GM18867 (cell line): ENCODE measurements at regions not wholly inside any gene's neighbourhood (a gene's known extent, or its start where the extent isn't known, plus 50 kb on each side); places are given as distances from the start of the nearest gene placed in this dataset.

Source experiments
- ATAC-seq: cut with Tn5 transposase; IDR thresholded peaks from one replicate; pipeline ENCODE4 v1.9.1; 2021; ENCODE audit warnings: mild to moderate bottlenecking, moderate library complexity; ENCODE audit not compliant: unreplicated experiment

GRCh38 chrX:38886112-38886511, 84.9 kb downstream of the MID1IP1 start:
- no peak for ATAC-seq

DNA sequence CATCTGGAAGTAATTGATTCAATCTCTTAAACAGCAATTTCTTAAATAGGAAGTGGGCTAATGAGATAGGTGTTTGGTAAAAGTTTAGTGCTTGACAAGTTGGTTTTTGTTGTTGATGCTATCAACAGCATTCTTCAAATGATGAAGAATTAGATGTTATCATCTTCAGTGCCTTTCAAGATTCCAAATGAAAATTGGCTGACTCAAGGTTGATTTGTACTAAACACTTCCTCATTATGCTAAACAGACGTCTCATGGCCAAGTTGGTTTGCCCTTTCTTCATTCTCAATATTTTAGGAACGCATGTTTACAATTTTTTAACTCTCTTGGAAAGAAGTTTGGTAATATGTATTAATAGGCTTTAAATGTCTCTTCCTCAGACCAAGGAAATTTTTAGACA, 86.0 kb downstream of the MID1IP1 start:
- ATAC-seq: no peak

GRCh38 chrX:38890326-38890725, 89.1 kb downstream of the MID1IP1 start:
- ATAC-seq: no peak

GRCh38 chrX:38890963-38891362, 89.7 kb downstream of the MID1IP1 start:
- no peak for ATAC-seq

DNA sequence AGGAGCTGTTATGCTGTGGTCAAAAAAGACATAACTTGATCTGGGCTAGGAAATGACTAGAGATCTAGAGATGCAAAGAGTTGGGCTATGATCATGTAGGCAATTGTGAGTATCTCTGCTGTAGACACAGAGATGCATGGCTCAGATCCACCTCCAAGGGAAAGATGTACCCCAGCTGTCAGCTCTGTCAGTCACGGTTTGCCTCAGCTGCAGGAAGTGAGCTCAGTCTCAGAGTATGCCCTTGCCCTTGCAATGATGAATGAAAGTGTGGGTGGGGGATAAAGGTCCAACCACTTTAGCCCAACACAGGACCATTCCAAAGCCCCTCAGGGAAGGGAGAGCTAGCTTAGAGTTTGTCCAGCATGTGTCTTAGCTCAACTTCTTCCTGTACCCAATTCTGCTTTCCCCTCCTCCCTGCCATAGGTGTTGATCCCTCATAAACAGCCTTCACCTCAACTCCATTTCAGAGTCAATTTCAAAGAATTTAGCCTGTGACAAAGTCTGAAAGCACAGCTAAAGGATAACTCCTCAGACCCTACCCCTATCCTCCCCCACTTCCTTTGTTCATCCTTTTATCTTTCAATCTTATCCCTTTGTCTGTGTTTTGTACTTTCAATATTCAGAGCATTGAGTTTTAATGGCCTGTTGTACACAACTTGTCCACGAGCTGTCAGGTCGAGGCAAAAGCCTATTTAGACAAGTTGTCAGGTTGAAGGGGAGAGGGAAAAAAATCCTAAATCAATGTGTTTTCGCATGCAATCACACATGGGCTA, 90.6 kb downstream of the MID1IP1 start:
- peak; percentile 91 for ATAC-seq

GRCh38 chrX:38893441-38893840, 92.2 kb downstream of the MID1IP1 start:
- no peak for ATAC-seq

- ATAC-seq: no peak
These were observed 94.5 kb downstream of the MID1IP1 start for GRCh38 chrX:38895775-38896174.

DNA sequence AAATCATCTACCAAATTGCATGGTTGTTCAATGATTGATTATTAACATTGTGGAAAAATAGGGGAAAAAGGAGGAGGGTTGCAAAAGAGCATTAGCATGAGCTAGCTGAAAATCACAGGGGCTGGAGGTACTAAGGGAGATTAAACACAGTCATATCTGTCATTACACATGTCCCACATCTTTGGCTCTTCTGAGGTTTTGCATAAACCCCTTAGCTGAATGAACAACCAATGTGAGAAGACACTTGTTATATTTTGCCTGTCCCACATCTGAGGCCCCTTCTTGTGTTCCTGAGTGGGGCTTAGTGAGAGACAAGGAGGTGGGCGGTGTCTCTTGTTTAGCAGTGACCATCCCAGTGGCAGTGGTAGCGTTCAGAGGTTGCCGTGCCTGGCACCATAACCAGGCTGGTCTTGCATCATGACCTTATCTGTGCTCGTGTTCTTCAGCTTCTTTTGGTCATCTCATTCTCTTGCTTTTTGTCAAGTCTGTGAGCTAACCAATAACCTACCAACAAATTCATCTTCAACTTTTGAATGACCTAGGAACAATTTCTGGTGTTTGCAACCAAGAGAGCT, 95.6 kb downstream of the MID1IP1 start:
- ATAC-seq: peak; percentile 68

DNA sequence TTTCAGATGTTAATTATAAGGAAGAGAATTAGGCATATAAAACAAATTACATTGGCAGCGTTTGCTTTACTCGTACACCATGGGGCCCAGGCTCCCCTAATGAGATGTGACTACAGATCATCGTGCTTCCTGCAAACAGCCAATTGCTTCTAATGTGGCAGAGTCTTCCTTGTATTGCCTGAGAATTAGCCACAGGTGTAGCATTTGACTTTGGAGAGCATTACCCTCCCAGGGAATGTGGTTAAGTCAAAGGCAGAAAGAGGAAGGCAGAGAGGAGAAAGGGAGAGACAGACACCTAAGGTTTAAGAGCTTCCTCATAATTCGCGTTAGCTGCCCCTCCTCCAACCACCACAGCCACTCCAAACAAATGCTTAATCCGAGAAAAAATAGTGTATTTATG, 97.0 kb downstream of the MID1IP1 start:
- no peak for ATAC-seq

DNA sequence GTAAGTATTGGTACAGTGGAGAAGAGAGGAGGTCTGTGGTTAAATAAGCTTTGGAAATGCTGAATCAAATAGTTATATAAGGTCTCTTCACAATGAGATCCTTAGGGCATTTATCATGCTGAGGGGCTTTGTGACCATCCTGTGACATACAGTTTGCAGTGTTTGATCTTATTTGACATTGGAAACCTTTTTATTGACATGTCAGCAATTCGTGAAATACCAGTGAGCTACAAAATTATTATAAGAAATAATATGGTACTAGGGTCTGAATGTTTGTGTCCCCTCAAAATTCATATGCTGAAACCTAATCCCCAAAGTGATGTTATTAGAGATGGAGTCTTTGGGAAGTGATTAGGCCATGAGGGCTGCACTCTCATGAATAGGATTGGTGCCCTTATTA, 98.4 kb downstream of the MID1IP1 start:
- no peak for ATAC-seq

DNA sequence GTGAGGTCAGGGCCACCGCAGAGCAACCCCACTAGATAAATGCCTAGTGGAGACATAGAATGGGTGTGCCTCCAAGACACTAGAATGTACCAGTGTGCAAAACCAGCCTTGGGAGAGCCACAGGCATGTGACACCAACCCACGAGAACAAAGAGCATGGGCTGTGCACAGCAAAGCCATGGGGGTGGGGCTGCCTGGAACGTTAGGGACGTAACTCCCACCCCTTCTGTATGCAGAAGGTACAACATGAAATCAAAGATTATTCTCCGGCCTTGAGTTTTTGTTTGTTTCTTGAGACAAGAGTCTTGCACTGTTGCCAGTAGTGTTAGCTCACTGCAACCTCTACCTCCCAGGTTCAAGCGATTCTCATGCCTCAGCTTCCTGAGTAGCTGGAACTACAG, 99.5 kb downstream of the MID1IP1 start:
- ATAC-seq: no peak

- no peak for ATAC-seq
These were observed 101.8 kb downstream of the MID1IP1 start for GRCh38 chrX:38902972-38903492.

DNA sequence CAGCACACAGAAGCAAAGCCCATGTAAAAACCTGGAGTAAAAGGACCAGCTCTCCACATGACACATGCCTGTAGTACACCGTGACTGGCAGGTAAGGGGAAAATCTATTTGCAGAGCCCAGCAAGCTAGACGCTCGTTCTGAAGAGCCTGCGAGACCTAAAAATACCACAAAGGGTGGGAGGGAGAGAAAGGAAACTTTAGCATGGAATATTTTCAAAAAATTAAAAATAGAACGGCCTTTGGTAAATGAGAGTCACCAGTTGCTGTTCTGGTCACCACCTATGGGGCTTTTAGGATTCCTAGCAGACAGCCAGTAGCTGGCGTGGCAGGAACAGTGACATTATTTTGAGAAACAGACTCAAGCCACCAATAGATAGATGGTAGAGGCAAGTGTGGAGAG, 115.5 kb downstream of the MID1IP1 start:
- ATAC-seq: no peak

DNA sequence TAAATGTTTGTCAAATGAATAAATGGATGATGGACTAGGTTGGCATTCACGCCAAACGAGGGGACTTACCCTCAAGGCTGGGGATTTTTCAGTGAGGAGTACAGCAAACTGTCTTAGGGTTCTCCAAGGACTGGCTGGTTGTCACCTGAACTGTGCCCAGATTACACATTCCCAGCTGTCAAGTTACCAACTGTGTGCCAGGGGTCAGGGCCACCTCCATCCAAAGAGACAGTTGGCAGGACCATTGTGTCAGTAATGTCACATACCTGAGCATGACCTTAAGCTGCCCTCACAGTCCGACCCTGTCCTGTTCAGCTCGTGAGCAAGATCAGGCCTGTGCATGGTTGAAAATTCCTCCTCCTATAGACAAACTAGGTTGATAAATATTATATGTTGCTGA, 116.7 kb downstream of the MID1IP1 start:
- ATAC-seq: no peak

- ATAC-seq: peak; percentile 60
These were observed 117.9 kb downstream of the MID1IP1 start for GRCh38 chrX:38919202-38919601.

GRCh38 chrX:38919853-38920528, 118.7 kb downstream of the MID1IP1 start:
- ATAC-seq: no peak

DNA sequence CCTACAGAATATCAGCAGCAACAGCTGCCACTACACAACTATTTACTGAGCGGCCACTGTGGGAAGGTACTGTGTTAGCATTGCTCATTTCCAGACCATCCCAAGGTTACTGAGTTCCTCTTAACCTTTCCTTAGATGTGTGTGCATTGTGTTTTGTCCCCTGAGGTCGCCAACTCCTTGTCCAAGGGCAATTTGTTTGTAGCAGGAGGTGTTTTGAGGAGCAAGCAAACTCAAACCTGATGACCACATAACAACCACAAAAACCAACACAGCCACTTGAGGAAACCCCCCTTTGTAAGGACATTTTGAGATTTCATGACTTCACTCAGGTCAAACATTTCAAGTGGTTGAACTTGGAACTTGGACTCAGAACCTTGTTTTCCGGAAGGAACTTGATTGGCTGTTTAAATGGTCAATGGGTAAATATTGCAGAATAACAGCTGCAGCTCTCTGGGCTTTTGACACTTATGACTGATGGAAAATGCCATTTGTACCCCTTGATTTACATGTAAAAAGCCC, 122.3 kb downstream of the MID1IP1 start:
- ATAC-seq: no peak

DNA sequence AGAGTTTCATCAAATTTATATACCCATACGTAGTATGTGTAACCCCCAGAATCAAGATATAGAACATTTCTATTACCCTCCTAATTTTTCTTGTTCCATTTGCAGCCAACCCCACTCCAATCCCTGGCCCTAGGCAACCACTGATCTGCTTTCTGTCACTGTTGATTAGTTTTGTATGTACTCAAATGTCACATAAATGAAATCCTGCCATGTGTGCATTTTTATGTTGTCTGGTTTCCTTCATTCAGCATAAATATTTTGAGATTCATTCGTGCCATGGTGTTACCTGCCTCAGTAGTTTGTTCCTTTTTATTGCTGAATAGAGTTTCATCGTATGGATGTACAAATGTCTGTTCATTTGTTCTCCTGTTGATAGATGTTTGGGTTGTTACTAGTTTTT, 126.3 kb downstream of the MID1IP1 start:
- ATAC-seq: no peak

DNA sequence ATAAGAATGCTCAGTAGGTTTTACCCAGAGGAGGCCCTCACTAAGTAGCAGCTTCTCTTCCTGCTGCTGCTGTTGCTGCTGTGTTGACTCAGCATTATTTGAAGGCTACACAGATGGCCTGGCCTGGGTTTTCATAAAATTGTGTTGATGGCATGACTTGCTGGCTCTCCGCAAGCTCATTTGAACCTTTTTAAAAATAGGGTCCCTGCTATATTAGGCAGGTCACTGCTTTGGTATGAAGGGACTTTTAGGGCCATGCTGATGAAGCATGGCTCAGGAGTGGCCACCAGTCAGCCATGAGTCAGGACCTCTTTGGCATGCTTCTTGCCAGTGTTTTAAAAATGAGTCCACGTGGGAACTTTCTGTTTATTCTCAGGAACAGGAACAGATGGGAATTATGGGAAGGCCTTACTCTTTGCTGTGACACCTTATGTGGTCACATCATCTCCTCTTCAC, 128.7 kb downstream of the MID1IP1 start:
- no peak for ATAC-seq

- ATAC-seq: no peak
These were observed 129.2 kb downstream of the MID1IP1 start for GRCh38 chrX:38930474-38930873.

DNA sequence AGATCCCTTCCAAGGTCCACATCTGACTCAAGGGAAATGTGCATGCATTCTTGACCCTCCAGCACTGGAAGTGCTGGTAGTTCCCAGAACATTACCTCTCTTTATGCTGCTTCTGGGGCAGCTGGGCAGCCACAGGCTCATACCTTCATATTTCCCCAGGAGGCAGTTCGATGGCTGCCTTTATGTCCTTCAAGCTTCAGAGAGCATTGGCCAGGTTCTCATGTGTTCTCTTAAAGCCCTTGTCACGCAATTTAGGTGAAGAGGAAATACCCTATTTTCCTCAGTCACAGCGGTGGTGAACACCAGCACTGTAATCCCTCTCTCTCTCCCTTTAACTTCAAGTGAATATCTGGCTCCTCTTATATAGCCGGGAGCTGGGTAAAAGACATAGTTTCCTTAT, 134.3 kb downstream of the MID1IP1 start:
- ATAC-seq: no peak

- no peak for ATAC-seq
These were observed 136.1 kb downstream of the MID1IP1 start for GRCh38 chrX:38937400-38937799.
